Erythroblast (primary cell): ENCODE measurements at regions not wholly inside any gene's neighbourhood (a gene's known extent, or its start where the extent isn't known, plus 50 kb on each side); places are given as distances from the start of the nearest gene placed in this dataset.
"Not testable (repeated sequence)": the region's sequence is repeated elsewhere in the genome, so short reads cannot be mapped to it uniquely, and the experiment has no call there.

Experiments used
- DNase-seq, 2 experiments: peaks; one replicate each; lab custom pipeline; 2025; lab: John Stamatoyannopoulos, UW
- GATA1 ChIP-seq: IDR thresholded peaks from 2 replicates; pipeline ENCODE4 v1.6.1; 2011; ENCODE audit warnings: low read depth, mild to moderate bottlenecking, control low read depth, low read length, moderate library complexity
- POLR2A ChIP-seq: IDR thresholded peaks from 2 replicates; pipeline ENCODE4 v1.6.1; 2011; ENCODE audit warnings: mild to moderate bottlenecking, low read length

- TF ChIP-seq GATA1, result no peak
- TF ChIP-seq POLR2A, result no peak
- peak in 1 of 2 experiments; percentile 1 for DNase-seq
Measured at GRCh38 chr12:19893514-19893913, 454.2 kb downstream of the AEBP2 start.

GRCh38 chr12:19894050-19894449 lies 454.8 kb downstream of the AEBP2 start:
- TF ChIP-seq POLR2A (no peak), GATA1 (no peak)
- no peak for DNase-seq

GRCh38 chr12:19894803-19895202 lies 455.5 kb downstream of the AEBP2 start:
- no peak for DNase-seq
- TF ChIP-seq POLR2A (no peak), GATA1 (no peak)

- DNase-seq, result no peak
- no peak for TF ChIP-seq GATA1
- TF ChIP-seq POLR2A, result no peak
Measured at GRCh38 chr12:19895246-19896020, 456.1 kb downstream of the AEBP2 start.

- no peak for DNase-seq
Measured at GRCh38 chr12:19896041-19896440, 456.7 kb downstream of the AEBP2 start.

GRCh38 chr12:19896534-19896933 lies 457.2 kb downstream of the AEBP2 start:
- no peak for TF ChIP-seq GATA1
- no peak for TF ChIP-seq POLR2A
- DNase-seq, result no peak

More at GRCh38 chr12:19896041-19896440, 456.7 kb downstream of the AEBP2 start:
- TF ChIP-seq GATA1 (no peak), POLR2A (no peak)

GRCh38 chr12:19897900-19898408 lies 458.7 kb downstream of the AEBP2 start:
- no peak for DNase-seq
- TF ChIP-seq GATA1 (no peak), POLR2A (no peak)

- TF ChIP-seq POLR2A (no peak), GATA1 (no peak)
- DNase-seq, result no peak
Measured at GRCh38 chr12:19901841-19902240, 462.5 kb downstream of the AEBP2 start.

- DNase-seq, result no peak
- TF ChIP-seq GATA1 (no peak), POLR2A (no peak)
Measured at GRCh38 chr12:19904819-19905218, 463.5 kb upstream of the PDE3A start.

GRCh38 chr12:19908830-19909229 lies 459.5 kb upstream of the PDE3A start:
- TF ChIP-seq POLR2A, result no peak
- no peak for TF ChIP-seq GATA1
- DNase-seq, result no peak

GRCh38 chr12:19909418-19909817 lies 458.9 kb upstream of the PDE3A start:
- DNase-seq, result no peak
- TF ChIP-seq GATA1 (no peak), POLR2A (no peak)

- no peak for DNase-seq
- TF ChIP-seq POLR2A (no peak), GATA1 (no peak)
Measured at GRCh38 chr12:19910681-19911080, 457.7 kb upstream of the PDE3A start.

- TF ChIP-seq POLR2A, result no peak
- DNase-seq, result no peak
Measured at GRCh38 chr12:19912991-19913390, 455.3 kb upstream of the PDE3A start.

- DNase-seq, result peak; percentile 20 to 30
- TF ChIP-seq GATA1, result no peak
- no peak for TF ChIP-seq POLR2A
Measured at GRCh38 chr12:19915392-19916195, 452.7 kb upstream of the PDE3A start.

- no peak for TF ChIP-seq POLR2A
- TF ChIP-seq GATA1, result no peak
- DNase-seq, result no peak
Measured at GRCh38 chr12:19916196-19916753, 452.1 kb upstream of the PDE3A start.

GRCh38 chr12:19916974-19917373 lies 451.4 kb upstream of the PDE3A start:
- TF ChIP-seq POLR2A (no peak), GATA1 (no peak)
- DNase-seq, result no peak

- not testable (repeated sequence) for DNase-seq
Measured at GRCh38 chr12:19921716-19922115, 446.6 kb upstream of the PDE3A start.
